CD4-positive, alpha-beta T cell (primary cell): ENCODE measurements at regions not wholly inside any gene's neighbourhood (a gene's known extent, or its start where the extent isn't known, plus 50 kb on each side); places are given as distances from the start of the nearest gene placed in this dataset.
"Not testable (repeated sequence)": the region's sequence is repeated elsewhere in the genome, so short reads cannot be mapped to it uniquely, and the experiment has no call there.

Source experiments
- ATAC-seq: fragments of 200-7000 bp; cut with Tn5 transposase; one replicate; pipeline ENCODE4 v1.10.0; 2022; ENCODE audit warnings: mild to moderate bottlenecking; ENCODE audit not compliant: poor library complexity
- CTCF ChIA-PET: fragments of 350-600 bp; sonication (Branson Sonifier 250); formaldehyde crosslinking; loops from one replicate; lab custom pipeline; 2021; ENCODE audit warnings: antibody characterized with exemption, inconsistent platforms; lab: Charles Lee
- POLR2A ChIA-PET: fragments of 350-600 bp; sonication (Branson Sonifier 250); formaldehyde crosslinking; loops from one replicate; lab custom pipeline; 2021; ENCODE audit warnings: antibody characterized with exemption, inconsistent platforms; lab: Charles Lee
- DNase-seq, 14 experiments: peaks; one replicate each; pipeline ENCODE4 v3.0.0-alpha.2; 2013 to 2020; ENCODE audit warnings: mixed read lengths in 2 of 14
- H3K27ac ChIP-seq, 2 donors: one replicate each; pipeline versions ENCODE4 v1.5.1 to v1.7.0; 2013; ENCODE audit warnings: low read length in 2 of 2, low read depth in 1 of 2, mild to moderate bottlenecking in 1 of 2
- H3K27me3 ChIP-seq, 2 experiments: 1 replicate in 1 of 2; 2 replicates in 1 of 2; pipeline versions ENCODE4 v1.6.1 to v1.7.0; 2013; ENCODE audit warnings: low read length in 2 of 2, control low read depth in 1 of 2, mild to moderate bottlenecking in 1 of 2, moderate library complexity in 1 of 2; ENCODE audit not compliant: insufficient read depth in 2 of 2, control insufficient read depth in 1 of 2
- H3K36me3 ChIP-seq: one replicate; pipeline ENCODE4 v1.6.1; 2013; ENCODE audit warnings: low read length, control low read depth; ENCODE audit not compliant: insufficient read depth
- H3K4me1 ChIP-seq: one replicate; pipeline ENCODE4 v1.6.1; 2013; ENCODE audit warnings: low read length, control low read depth; ENCODE audit not compliant: insufficient read depth
- H3K4me3 ChIP-seq: one replicate; pipeline ENCODE4 v1.5.1; 2013; ENCODE audit warnings: mild to moderate bottlenecking, low read length, moderate library complexity
- H3K9me3 ChIP-seq, 2 experiments: 1 replicate in 1 of 2; 2 replicates in 1 of 2; pipeline versions ENCODE4 v1.6.1 to v1.7.0; 2013; ENCODE audit warnings: low read length in 2 of 2, mild to moderate bottlenecking in 2 of 2, control low read depth in 1 of 2, moderate library complexity in 1 of 2; ENCODE audit not compliant: control insufficient read depth in 1 of 2, insufficient read depth in 1 of 2
- H3K27ac Mint-ChIP-seq: one replicate; pipeline ENCODE4 v1.8.0; 2020; ENCODE audit warnings: mixed read lengths
- H3K27me3 Mint-ChIP-seq: one replicate; pipeline ENCODE4 v1.8.0; 2021; ENCODE audit warnings: mixed read lengths
- H3K36me3 Mint-ChIP-seq: one replicate; pipeline ENCODE4 v1.8.0; 2021; ENCODE audit warnings: low read depth, mixed read lengths
- H3K4me1 Mint-ChIP-seq: one replicate; pipeline ENCODE4 v1.8.0; 2021; ENCODE audit warnings: low read depth, mixed read lengths
- H3K4me3 Mint-ChIP-seq: one replicate; pipeline ENCODE4 v1.8.0; 2020; ENCODE audit warnings: mild to moderate bottlenecking, mixed read lengths
- H3K9me3 Mint-ChIP-seq: one replicate; pipeline ENCODE4 v1.8.0; 2020; ENCODE audit warnings: mixed read lengths
- intact Hi-C, 2 experiments: fragments of 100-400 bp; cut with DNase I in 1 of 2; cut with micrococcal nuclease in 1 of 2; formaldehyde crosslinking; loops; one replicate each; pipeline versions ENCODE4 v1.15.1 to v1.9.0; 2023 to 2025; cut with DNase I, micrococcal nuclease
- TF ChIP-seq, protein P1 (sequence below): fragments of 200-600 bp; IDR thresholded peaks from one replicate; pipeline ENCODE4 v1.8.0; 2022; ENCODE audit warnings: antibody characterized with exemption, mild to moderate bottlenecking

DNA sequence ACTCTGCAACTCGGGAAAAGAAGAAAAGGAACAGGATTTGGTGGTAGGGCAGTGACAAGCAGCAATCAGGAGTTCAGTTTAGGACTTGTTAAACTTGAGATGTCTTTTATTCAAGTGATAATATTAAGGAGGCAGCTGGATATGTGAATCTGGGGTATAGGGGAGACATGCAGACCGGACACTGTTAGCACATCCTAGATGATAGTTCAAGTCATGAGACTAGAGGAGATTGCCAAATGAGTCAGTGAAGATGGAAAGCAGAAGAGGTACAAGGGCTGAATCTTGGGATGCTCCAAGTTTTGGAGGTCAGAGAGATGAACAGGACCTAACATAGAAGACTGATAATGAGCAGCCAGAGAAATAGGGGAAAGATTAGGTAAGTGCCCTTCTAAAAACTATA is 69.5 kb upstream of the PSME4 start:
- TF ChIP-seq, protein P1, sequence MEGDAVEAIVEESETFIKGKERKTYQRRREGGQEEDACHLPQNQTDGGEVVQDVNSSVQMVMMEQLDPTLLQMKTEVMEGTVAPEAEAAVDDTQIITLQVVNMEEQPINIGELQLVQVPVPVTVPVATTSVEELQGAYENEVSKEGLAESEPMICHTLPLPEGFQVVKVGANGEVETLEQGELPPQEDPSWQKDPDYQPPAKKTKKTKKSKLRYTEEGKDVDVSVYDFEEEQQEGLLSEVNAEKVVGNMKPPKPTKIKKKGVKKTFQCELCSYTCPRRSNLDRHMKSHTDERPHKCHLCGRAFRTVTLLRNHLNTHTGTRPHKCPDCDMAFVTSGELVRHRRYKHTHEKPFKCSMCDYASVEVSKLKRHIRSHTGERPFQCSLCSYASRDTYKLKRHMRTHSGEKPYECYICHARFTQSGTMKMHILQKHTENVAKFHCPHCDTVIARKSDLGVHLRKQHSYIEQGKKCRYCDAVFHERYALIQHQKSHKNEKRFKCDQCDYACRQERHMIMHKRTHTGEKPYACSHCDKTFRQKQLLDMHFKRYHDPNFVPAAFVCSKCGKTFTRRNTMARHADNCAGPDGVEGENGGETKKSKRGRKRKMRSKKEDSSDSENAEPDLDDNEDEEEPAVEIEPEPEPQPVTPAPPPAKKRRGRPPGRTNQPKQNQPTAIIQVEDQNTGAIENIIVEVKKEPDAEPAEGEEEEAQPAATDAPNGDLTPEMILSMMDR = no peak
- DNase-seq (no peak), ATAC-seq (no peak)
- Mint-ChIP-seq H3K4me1 (no peaks in the 10 kb centered on the region), H3K36me3 (peaks cover 10% of the 10 kb centered on the region), H3K27ac (no peak overlapping the region), H3K9me3 (peaks cover 4% of the 10 kb centered on the region), H3K4me3 (no peak overlapping the region), H3K27me3 (no peaks in the 10 kb centered on the region)
- ChIA-PET CTCF (interaction anchor here (0.7 kb wide), 1 partner anchor 99 kb away, joined by 3 read pairs; no protein-coding TSS in a partner anchor), POLR2A (no interaction called here)
- H3K27ac ChIP-seq = no peak overlapping the region
- peaks cover 6% of the 10 kb centered on the region for H3K36me3 ChIP-seq
- intact Hi-C loops = loop anchor here in 1 of 2 experiments (10.0 kb wide), 1 partner anchor 45 kb away; no protein-coding TSS in a partner anchor
- H3K4me1 ChIP-seq = peaks cover 5% of the 10 kb centered on the region
- H3K27me3 ChIP-seq = no peaks in the 10 kb centered on the region
- no peak overlapping the region for H3K4me3 ChIP-seq
- H3K9me3 ChIP-seq = peaks cover 0 to 5% of the 10 kb centered on the region in 2 experiments

DNA sequence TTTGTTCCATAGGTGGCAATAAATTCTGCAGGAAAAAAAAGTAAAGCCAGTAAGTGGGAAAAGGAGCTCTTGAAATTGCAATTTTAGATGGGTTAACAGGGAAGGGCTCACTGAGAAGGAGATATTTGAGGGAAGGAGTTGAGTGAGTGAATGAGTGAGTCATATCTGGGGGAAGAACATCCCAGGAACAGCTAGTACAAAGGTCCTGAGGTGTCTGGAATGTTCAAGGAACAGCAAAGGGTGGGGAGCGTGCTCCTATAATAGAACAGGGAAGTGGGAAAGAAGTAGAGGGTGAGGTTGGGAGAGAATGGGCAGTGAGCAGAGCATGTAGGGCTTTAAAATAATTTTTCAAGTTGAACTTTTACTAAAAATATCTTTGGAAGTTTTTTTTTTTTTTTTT is 68.0 kb upstream of the PSME4 start:
- Histone ChIP-seq H3K36me3 (peaks cover 3% of the 10 kb centered on the region), H3K9me3 (no peaks in the 10 kb centered on the region), H3K27ac (no peak overlapping the region), H3K4me3 (no peak overlapping the region), H3K4me1 (peaks cover 5% of the 10 kb centered on the region), H3K27me3 (no peaks in the 10 kb centered on the region)
- Mint-ChIP-seq H3K27me3 (no peaks in the 10 kb centered on the region), H3K36me3 (peaks cover 10% of the 10 kb centered on the region), H3K9me3 (no peaks in the 10 kb centered on the region), H3K27ac (no peak overlapping the region), H3K4me3 (no peak overlapping the region), H3K4me1 (no peaks in the 10 kb centered on the region)
- intact Hi-C loops = no loop called here
- DNase-seq (no peak), ATAC-seq (no peak)
- ChIA-PET CTCF (interaction anchor here (0.8 to 0.9 kb wide), 2 partner anchors 14 to 32 kb away, joined by 3 read pairs; no protein-coding TSS in a partner anchor), POLR2A (no interaction called here)
- TF ChIP-seq, protein P1 = no peak

DNA sequence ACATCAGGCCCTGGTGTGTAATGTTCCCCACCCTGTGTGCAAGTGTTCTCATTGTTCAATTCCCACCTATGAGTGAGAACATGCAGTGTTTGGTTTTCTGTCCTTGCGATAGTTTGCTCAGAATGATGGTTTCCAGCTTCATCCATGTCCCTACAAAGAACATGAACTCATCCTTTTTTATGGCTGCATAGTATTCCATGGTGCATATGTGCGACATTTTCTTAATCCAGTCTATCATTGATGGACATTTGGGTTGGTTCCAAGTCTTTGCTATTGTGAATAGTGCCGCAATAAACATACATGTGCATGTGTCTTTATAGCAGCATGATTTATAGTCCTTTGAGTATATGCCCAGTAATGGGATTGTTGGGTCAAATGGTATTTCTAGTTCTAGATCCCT is 60.5 kb upstream of the PSME4 start:
- ATAC-seq, H3K36me3 ChIP-seq, DNase-seq, POLR2A ChIA-PET, H3K27me3 ChIP-seq, H3K27ac Mint-ChIP-seq, H3K9me3 ChIP-seq, H3K4me3 Mint-ChIP-seq, CTCF ChIA-PET, intact Hi-C loops, H3K27me3 Mint-ChIP-seq, H3K4me1 ChIP-seq, H3K4me1 Mint-ChIP-seq, H3K9me3 Mint-ChIP-seq, H3K36me3 Mint-ChIP-seq, H3K4me3 ChIP-seq, H3K27ac ChIP-seq: not testable (repeated sequence)

DNA sequence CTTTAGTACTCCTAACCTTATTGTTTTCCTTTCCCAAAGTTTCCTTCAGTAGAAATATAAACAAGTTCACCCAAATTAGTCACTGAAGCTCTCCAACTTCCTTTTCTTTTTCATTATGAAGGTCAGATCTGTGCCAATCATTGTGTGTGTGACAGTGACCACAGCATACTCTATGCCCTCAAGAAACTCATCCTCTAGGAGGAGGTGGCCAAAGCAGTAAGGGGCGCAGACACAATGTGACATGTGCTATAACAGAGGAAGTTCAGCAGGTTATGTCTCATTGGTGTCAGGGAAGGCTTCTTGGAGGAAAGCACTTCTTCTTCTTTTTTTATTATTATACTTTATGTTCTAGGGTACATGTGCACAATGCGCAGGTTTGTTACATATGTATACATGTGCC is 60.0 kb upstream of the PSME4 start:
- peaks cover 5% of the 10 kb centered on the region for H3K36me3 Mint-ChIP-seq
- ATAC-seq (no peak), DNase-seq (no peak)
- Histone ChIP-seq H3K9me3 (no peaks in the 10 kb centered on the region), H3K27me3 (no peaks in the 10 kb centered on the region), H3K27ac (no peak overlapping the region), H3K4me3 (no peak overlapping the region), H3K4me1 (no peaks in the 10 kb centered on the region), H3K36me3 (no peaks in the 10 kb centered on the region)
- CTCF ChIA-PET = no interaction called here
- intact Hi-C loops = no loop called here
- H3K9me3 Mint-ChIP-seq = no peaks in the 10 kb centered on the region
- H3K27me3 Mint-ChIP-seq = no peaks in the 10 kb centered on the region
- POLR2A ChIA-PET = no interaction called here
- H3K27ac Mint-ChIP-seq = no peak overlapping the region
- no peak overlapping the region for H3K4me3 Mint-ChIP-seq
- TF ChIP-seq, protein P1 = no peak
- H3K4me1 Mint-ChIP-seq = no peaks in the 10 kb centered on the region
